Neural progenitor cell (in vitro differentiated cells): ENCODE measurements at regions not wholly inside any gene's neighbourhood (a gene's known extent, or its start where the extent isn't known, plus 50 kb on each side); places are given as distances from the start of the nearest gene placed in this dataset.

Experiments used
- DNase-seq: peaks from one replicate; pipeline ENCODE4 v3.0.0-alpha.2; 2016; ENCODE audit warnings: low spot score
- H2AFZ ChIP-seq: fragments of 200-600 bp; sonication (generic); replicated peaks from 2 replicates; pipeline ENCODE4 v1.6.1; 2016; ENCODE audit warnings: antibody characterized with exemption
- H3F3A ChIP-seq: fragments of 200-600 bp; sonication (generic); 2 replicates; pipeline ENCODE4 v1.6.1; 2016; ENCODE audit warnings: antibody characterized with exemption, low read depth
- H3K27ac ChIP-seq: fragments of 200-600 bp; sonication (generic); 2 replicates; pipeline ENCODE4 v1.5.1; 2016; ENCODE audit warnings: mild to moderate bottlenecking
- H3K27me3 ChIP-seq: fragments of 200-600 bp; sonication (generic); 2 replicates; pipeline ENCODE4 v1.6.1; 2016; ENCODE audit warnings: mild to moderate bottlenecking, moderate library complexity
- H3K36me3 ChIP-seq: fragments of 200-600 bp; sonication (generic); 2 replicates; pipeline ENCODE4 v1.5.1; 2016
- H3K4me1 ChIP-seq: fragments of 200-600 bp; sonication (generic); 2 replicates; pipeline ENCODE4 v1.6.1; 2016; ENCODE audit warnings: mixed run types
- H3K4me2 ChIP-seq: fragments of 200-600 bp; sonication (generic); 2 replicates; pipeline ENCODE4 v1.6.1; 2016
- H3K4me3 ChIP-seq: fragments of 200-600 bp; sonication (generic); 2 replicates; pipeline ENCODE4 v1.5.1; 2016
- H3K79me2 ChIP-seq: fragments of 200-600 bp; sonication (generic); 2 replicates; pipeline ENCODE4 v1.6.1; 2016; ENCODE audit warnings: low read depth
- H3K9ac ChIP-seq: fragments of 200-600 bp; sonication (generic); 2 replicates; pipeline ENCODE4 v1.6.1; 2016
- H3K9me3 ChIP-seq: fragments of 200-600 bp; sonication (generic); 2 replicates; pipeline ENCODE4 v1.5.1; 2016; ENCODE audit warnings: low read depth
- H4K20me1 ChIP-seq: fragments of 200-600 bp; sonication (generic); 2 replicates; pipeline ENCODE4 v1.6.1; 2016; ENCODE audit warnings: low read depth
- H3K27ac Mint-ChIP-seq: 3 replicates; pipeline ENCODE4 v1.8.0; 2021; ENCODE audit warnings: mixed read lengths
- H3K27me3 Mint-ChIP-seq: 2 replicates; pipeline ENCODE4 v1.8.0; 2022; ENCODE audit warnings: low read depth, mild to moderate bottlenecking, inconsistent platforms, moderate library complexity, mixed read lengths; ENCODE audit not compliant: insufficient read depth
- H3K36me3 Mint-ChIP-seq: 3 replicates; pipeline ENCODE4 v1.8.0; 2021; ENCODE audit warnings: mixed read lengths
- H3K4me1 Mint-ChIP-seq: 3 replicates; pipeline ENCODE4 v1.8.0; 2021; ENCODE audit warnings: mixed read lengths
- H3K4me3 Mint-ChIP-seq: 3 replicates; pipeline ENCODE4 v1.8.0; 2021; ENCODE audit warnings: mild to moderate bottlenecking, moderate library complexity, mixed read lengths
- H3K9me3 Mint-ChIP-seq: 3 replicates; pipeline ENCODE4 v1.8.0; 2020; ENCODE audit warnings: mixed read lengths
- EZH2 ChIP-seq: fragments of 200-600 bp; sonication (generic); IDR thresholded peaks from 2 replicates; pipeline ENCODE4 v1.6.1; 2017; ENCODE audit warnings: antibody characterized with exemption, mild to moderate bottlenecking, moderate library complexity
- EZH2phosphoT487 ChIP-seq: fragments of 200-600 bp; sonication (generic); IDR thresholded peaks from 2 replicates; pipeline ENCODE4 v1.6.1; 2017; ENCODE audit warnings: antibody characterized with exemption
- TF ChIP-seq, protein P1 (sequence below): fragments of 200-600 bp; sonication (generic); IDR thresholded peaks from 2 replicates; pipeline ENCODE4 v1.5.1; 2017; ENCODE audit warnings: antibody characterized with exemption, mild to moderate bottlenecking

DNA sequence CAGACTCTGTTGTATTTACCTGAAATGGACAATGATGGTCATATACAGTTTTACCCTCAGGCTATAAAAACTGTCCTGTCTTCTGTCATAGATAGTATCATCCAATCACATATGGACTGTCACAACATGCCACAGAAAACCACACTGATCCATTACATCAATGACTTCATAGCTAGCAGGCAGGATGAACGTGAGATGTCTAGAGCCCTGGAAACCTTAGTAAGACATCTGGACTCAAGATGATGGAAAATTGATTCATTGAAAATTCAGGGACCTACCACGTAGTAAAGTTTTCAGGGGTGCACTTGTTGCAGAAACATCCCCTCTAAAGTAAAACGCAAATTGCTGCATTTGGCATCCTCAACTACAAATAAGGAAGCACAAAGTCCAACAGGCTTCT, 284.4 kb upstream of the RGMB start:
- Histone ChIP-seq H3F3A (no peaks in the 10 kb centered on the region), H4K20me1 (no peaks in the 10 kb centered on the region), H3K9ac (no peak overlapping the region), H3K4me1 (no peaks in the 10 kb centered on the region), H3K4me2 (no peak overlapping the region), H2AFZ (no peak overlapping the region), H3K27ac (no peak overlapping the region), H3K27me3 (no peaks in the 10 kb centered on the region), H3K9me3 (no peaks in the 10 kb centered on the region), H3K79me2 (no peaks in the 10 kb centered on the region), H3K4me3 (no peak overlapping the region), H3K36me3 (no peaks in the 10 kb centered on the region)
- Mint-ChIP-seq H3K4me1 (peaks cover 4% of the 10 kb centered on the region), H3K27me3 (no peaks in the 10 kb centered on the region), H3K36me3 (peaks cover 2% of the 10 kb centered on the region), H3K9me3 (peaks cover 21% of the 10 kb centered on the region), H3K27ac (no peak overlapping the region), H3K4me3 (no peak overlapping the region)
- TF ChIP-seq, protein P1, sequence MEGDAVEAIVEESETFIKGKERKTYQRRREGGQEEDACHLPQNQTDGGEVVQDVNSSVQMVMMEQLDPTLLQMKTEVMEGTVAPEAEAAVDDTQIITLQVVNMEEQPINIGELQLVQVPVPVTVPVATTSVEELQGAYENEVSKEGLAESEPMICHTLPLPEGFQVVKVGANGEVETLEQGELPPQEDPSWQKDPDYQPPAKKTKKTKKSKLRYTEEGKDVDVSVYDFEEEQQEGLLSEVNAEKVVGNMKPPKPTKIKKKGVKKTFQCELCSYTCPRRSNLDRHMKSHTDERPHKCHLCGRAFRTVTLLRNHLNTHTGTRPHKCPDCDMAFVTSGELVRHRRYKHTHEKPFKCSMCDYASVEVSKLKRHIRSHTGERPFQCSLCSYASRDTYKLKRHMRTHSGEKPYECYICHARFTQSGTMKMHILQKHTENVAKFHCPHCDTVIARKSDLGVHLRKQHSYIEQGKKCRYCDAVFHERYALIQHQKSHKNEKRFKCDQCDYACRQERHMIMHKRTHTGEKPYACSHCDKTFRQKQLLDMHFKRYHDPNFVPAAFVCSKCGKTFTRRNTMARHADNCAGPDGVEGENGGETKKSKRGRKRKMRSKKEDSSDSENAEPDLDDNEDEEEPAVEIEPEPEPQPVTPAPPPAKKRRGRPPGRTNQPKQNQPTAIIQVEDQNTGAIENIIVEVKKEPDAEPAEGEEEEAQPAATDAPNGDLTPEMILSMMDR, result no peak
- TF ChIP-seq EZH2, result no peak
- no peak for TF ChIP-seq EZH2phosphoT487
- no peak for DNase-seq

DNA sequence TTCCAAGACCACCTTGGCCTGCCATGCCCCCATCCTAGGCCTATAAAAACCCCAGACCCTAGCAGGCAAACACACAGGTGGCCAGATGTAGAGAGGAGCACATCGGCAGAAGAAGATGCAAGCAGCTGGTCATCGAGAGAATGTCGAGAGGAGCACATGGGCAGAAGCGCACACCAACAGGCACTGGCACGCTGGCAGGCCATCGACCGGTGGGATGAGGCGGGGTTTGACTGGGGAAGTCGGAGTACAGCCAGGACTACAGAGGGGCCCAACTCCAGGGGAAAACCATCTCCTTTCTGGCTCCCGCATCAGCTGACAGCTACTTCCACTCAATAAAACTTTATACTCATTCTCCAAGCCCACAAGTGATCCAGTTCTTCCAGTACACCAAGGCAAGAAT, 283.1 kb upstream of the RGMB start:
- H3K9me3 Mint-ChIP-seq, result peaks cover 26% of the 10 kb centered on the region
- H3K9me3 ChIP-seq, result no peaks in the 10 kb centered on the region

DNA sequence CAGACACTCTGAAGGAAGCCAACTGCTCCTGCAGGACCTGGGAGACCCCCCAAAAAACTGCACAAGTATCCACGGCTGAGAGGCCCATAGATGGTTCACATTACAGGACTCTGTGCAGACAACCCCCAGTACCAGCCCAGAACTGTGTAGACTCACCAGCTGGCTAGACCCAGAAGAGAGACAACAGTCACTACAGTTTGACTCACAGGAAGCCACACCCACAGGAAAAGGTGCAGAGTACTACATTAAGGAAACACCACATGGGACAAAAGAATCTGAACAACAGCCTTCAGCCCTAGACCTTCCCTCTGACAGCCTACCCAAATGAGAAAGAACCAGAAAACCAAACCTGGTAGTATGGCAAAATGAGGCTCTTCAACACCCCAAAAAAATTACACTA, 281.2 kb upstream of the RGMB start:
- Histone ChIP-seq H3K4me1 (no peaks in the 10 kb centered on the region), H3K9ac (no peak overlapping the region), H3K36me3 (no peaks in the 10 kb centered on the region), H2AFZ (no peak overlapping the region), H3K27ac (no peak overlapping the region), H4K20me1 (no peaks in the 10 kb centered on the region), H3K4me3 (no peak overlapping the region), H3K27me3 (no peaks in the 10 kb centered on the region), H3K79me2 (no peaks in the 10 kb centered on the region), H3K9me3 (no peaks in the 10 kb centered on the region), H3K4me2 (no peak overlapping the region), H3F3A (no peaks in the 10 kb centered on the region)
- Mint-ChIP-seq H3K27me3 (no peaks in the 10 kb centered on the region), H3K36me3 (peaks cover 2% of the 10 kb centered on the region), H3K4me3 (no peak overlapping the region), H3K9me3 (peaks cover 23% of the 10 kb centered on the region), H3K4me1 (peaks cover 1% of the 10 kb centered on the region), H3K27ac (no peak overlapping the region)
- DNase-seq, result no peak
- TF ChIP-seq, protein P1, result no peak
- TF ChIP-seq EZH2phosphoT487 (no peak), EZH2 (no peak)

More for the DNA sequence above, 283.1 kb upstream of the RGMB start:
- no peak overlapping the region for H3K27ac ChIP-seq
- no peaks in the 10 kb centered on the region for H3K27me3 ChIP-seq
- H3K79me2 ChIP-seq, result no peaks in the 10 kb centered on the region
- H3K4me2 ChIP-seq, result no peak overlapping the region
- H2AFZ ChIP-seq, result no peak overlapping the region
- H3K36me3 ChIP-seq, result no peaks in the 10 kb centered on the region
- Mint-ChIP-seq H3K27me3 (no peaks in the 10 kb centered on the region), H3K4me3 (no peak overlapping the region), H3K27ac (no peak overlapping the region), H3K36me3 (peaks cover 2% of the 10 kb centered on the region), H3K4me1 (peaks cover 4% of the 10 kb centered on the region)
- no peaks in the 10 kb centered on the region for H3K4me1 ChIP-seq
- H3F3A ChIP-seq, result no peaks in the 10 kb centered on the region
- H3K9ac ChIP-seq, result no peak overlapping the region
- DNase-seq, result no peak
- no peaks in the 10 kb centered on the region for H4K20me1 ChIP-seq
- no peak for TF ChIP-seq EZH2phosphoT487
- no peak for TF ChIP-seq EZH2
- TF ChIP-seq, protein P1, result no peak
- no peak overlapping the region for H3K4me3 ChIP-seq

DNA sequence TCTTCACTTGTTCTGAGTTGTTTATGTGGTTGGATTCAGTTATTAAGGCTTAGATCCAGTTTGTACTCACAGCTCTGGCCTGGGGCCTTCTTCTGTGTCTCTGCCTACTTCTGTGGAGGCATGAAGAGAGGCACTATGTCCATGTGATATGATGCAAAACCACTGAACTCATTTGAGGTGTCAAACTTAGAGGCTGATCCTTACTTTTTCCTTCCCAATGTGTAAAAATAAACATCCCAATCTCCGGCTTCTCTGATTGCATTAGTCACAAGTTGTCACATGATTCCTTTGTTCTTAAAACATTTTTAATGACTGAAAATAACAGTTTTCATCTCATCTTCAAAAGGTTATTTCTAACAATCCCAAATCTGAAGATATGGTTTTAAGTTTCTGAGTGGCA, 276.0 kb upstream of the RGMB start:
- Mint-ChIP-seq H3K4me1 (no peaks in the 10 kb centered on the region), H3K36me3 (no peaks in the 10 kb centered on the region), H3K4me3 (no peak overlapping the region), H3K27me3 (no peaks in the 10 kb centered on the region), H3K27ac (no peak overlapping the region), H3K9me3 (peaks cover 8% of the 10 kb centered on the region)
- Histone ChIP-seq H2AFZ (peak overlapping the region; percentile 29), H3K4me3 (no peak overlapping the region), H3K4me1 (peaks cover 8% of the 10 kb centered on the region), H3K9ac (no peak overlapping the region), H3K9me3 (no peaks in the 10 kb centered on the region), H3K79me2 (no peaks in the 10 kb centered on the region), H3K27me3 (no peaks in the 10 kb centered on the region), H3K36me3 (no peaks in the 10 kb centered on the region), H3K27ac (no peak overlapping the region), H3F3A (no peaks in the 10 kb centered on the region), H3K4me2 (no peak overlapping the region), H4K20me1 (no peaks in the 10 kb centered on the region)
- TF ChIP-seq, protein P1, result no peak
- TF ChIP-seq EZH2, result no peak
- no peak for TF ChIP-seq EZH2phosphoT487
- no peak for DNase-seq
